ENCODE measurements at regions not wholly inside any gene's neighbourhood (a gene's known extent, or its start where the extent isn't known, plus 50 kb on each side); places are given as distances from the start of the nearest gene placed in this dataset.

- TF ChIP-seq CTCF (conservative IDR thresholded peaks at IDR 0.05 in 1 of 2, IDR thresholded peaks at IDR 0.05 in 1 of 2; ENCODE audit: low read depth in 1 of 2, low read length in 2 of 2), result no peak
- TF ChIP-seq EZH2 (IDR thresholded peaks at IDR 0.05; ENCODE audit: low read length, missing control alignments), result no peak
Measured at GRCh38 chr18:27749194-27749593, 427.7 kb downstream of the CDH2 start.

Data from fibroblast of lung (primary cell).